HG03175 (cell line): ENCODE measurements at regions not wholly inside any gene's neighbourhood (a gene's known extent, or its start where the extent isn't known, plus 50 kb on each side); places are given as distances from the start of the nearest gene placed in this dataset.

Source experiments
- ATAC-seq: cut with Tn5 transposase; IDR thresholded peaks from one replicate; pipeline ENCODE4 v1.9.1; 2021; ENCODE audit warnings: mild to moderate bottlenecking, moderate library complexity; ENCODE audit not compliant: unreplicated experiment

DNA sequence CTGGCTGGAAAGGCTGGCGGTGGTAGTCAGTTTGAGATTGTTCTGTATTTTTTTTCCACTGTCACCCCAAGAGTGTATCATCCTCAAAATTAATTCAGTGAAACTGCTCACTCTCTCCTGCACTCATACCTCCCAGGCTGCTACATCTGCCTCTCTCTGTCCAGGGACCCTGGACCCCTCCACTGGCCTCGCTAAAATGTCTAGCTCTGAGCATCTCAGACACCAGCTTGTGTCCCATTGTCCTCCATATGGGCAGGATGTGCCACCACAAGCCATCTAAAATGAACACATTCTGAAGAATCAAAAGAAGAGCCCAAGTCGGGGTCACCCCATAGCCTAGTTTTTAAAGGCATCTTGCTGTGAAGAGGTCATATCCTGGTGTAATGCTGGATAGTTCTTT, 345.5 kb upstream of the TSHZ3 start:
- ATAC-seq: no peak

DNA sequence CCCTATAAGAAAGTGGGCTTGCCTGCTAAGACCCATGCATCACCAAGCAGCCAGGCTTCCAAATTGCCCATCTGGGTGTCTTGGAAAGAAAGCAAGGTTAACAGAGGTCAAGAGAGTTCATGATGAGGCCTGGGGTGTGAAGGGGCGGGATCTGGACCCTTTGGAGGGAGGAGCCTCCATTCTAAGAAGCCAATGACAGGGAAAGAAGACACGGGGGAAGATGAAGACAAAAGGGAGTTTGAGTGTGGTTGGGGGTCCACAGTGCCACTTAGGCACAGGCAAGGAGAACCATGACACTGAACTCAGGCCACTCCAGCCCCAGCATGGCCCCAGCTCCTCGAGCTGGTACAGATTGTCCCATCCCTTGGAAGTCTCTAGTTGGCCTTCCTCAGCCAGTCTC, 350.2 kb upstream of the TSHZ3 start:
- no peak for ATAC-seq

DNA sequence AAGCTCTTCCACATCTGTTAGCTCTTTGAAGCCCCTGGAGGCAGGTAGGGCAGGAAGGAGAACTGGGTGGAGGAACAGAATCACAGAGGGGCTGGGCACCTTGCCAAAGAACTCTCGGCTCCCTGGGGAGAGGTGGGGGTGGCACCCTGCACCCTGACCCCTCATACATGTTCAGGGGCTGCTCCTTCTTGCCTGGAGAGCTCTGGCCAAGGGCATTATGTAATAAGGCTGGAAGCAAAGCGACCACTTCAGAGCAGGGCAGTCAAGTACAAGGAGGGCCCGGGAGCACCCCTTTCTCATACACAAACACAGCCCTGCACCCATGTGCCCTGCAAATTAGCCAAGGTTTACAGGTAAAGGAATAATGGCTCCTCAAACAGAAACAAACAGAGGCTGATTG, 351.9 kb upstream of the TSHZ3 start:
- ATAC-seq: no peak

DNA sequence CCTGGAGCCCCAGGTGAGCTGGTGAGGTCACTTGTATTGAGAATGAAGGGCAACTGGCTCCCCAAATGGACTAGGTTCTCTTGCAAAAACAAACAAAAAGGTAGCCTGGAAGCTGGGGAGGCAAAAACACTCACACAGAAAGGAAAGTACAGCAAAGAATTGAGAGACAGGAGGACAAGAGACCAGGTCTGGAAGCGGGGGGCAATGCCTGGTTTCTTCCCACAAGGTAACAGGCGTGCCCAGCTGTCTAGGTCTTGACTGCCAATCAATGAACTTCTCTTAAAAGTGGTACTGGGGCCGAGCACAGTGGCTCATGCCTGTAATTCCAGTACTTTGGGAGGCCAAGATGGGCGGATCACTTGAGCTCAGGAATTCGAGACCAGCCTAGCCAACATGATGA, 356.4 kb upstream of the TSHZ3 start:
- ATAC-seq: no peak

DNA sequence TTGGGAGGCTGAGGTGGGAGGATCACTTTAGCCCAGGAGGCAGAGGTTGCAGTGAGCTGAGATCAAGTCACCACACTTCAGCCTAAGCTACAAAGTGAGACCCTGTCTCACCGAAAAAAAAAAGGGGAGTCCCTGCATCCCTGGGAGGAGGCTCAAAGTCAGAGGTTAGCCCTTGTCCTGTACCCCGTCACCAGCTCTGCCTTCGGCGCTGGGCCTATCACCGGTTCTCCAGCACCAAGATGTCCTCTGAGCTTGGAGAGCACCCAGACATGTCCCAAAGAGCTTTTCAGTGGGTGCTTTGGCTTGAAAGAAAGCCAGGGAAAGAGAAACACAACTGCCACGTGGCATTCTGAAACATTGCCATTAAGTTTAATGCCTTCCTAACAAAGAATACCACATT, 356.9 kb upstream of the TSHZ3 start:
- no peak for ATAC-seq

DNA sequence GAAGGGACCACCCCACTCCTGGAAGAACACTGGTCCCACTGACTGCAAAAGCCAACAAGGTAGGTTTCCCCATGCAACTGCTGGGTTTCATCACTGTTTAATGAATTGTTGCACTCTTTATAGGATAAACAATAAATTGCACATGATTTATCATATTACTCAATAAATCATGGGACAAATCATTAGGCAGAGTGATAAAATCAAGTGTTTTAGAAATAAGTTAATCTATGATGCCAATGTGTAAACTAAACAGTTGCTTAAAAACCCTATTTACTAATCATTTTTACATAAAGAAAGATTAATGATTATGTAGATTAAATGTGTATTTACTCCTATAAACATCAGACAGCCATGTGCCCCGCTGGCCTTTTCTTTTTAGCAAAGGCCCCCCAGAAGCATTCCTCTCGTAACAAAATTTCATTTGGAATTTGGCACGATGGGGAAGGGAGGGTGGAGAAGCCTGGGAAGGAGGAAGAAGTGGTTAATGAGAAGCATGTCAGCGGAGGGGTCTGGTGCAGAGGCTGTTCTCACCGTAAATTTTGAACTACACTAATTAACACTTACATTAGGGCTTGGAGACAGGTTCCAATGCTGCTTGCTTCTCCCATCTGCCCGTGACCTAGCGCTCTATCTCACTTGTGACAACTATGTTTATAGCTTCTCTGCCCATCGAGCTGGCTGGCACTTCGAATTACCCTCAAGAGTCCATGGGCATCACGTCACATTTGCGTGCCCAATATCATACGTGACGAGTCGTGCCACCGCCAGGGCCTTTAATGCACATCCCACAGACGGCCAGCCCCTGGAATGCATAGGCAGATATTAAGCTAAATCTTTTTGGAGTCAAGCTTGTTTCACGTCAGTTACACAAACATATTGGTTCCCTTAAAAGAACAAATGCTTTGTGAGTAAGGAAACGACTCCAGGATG, 357.7 kb upstream of the TSHZ3 start:
- ATAC-seq: no peak

DNA sequence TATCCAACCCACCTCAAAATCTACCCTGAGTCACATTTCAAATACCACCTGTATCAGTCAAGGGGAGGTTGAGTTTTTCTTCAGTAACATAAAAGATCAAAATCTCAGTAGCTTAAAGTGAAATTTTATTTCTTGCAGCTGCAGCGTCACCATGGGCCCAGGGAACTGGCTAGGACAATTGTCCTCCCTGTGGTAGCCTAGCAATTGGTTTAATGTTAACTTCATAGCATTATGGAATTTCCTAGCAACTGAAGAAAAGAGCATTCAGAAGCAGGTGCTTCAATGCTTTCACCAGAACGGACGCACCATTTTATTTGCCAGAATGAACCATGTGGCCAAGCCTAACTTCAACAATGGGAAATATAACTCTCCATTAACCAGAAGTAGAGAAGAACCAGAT, 359.3 kb upstream of the TSHZ3 start:
- ATAC-seq: no peak

DNA sequence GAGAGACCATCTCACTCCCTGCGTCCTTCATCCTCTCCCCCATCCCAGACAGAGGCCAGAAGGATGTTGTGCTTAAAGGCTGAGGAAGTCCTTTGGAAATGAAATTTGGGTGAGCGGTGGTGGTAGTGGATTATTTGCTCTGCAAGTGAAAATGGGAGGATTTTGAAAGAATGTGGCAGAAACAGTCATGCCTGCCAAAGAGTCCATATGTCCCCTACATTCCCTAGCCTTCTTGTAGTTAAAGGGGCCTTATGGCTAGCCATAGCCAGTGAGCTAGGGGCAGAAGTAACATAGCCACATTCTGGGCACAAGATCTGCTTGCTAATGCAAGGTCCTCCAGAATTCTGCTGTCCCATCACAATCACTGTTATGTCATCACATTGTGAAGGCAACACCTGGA, 360.2 kb upstream of the TSHZ3 start:
- no peak for ATAC-seq

DNA sequence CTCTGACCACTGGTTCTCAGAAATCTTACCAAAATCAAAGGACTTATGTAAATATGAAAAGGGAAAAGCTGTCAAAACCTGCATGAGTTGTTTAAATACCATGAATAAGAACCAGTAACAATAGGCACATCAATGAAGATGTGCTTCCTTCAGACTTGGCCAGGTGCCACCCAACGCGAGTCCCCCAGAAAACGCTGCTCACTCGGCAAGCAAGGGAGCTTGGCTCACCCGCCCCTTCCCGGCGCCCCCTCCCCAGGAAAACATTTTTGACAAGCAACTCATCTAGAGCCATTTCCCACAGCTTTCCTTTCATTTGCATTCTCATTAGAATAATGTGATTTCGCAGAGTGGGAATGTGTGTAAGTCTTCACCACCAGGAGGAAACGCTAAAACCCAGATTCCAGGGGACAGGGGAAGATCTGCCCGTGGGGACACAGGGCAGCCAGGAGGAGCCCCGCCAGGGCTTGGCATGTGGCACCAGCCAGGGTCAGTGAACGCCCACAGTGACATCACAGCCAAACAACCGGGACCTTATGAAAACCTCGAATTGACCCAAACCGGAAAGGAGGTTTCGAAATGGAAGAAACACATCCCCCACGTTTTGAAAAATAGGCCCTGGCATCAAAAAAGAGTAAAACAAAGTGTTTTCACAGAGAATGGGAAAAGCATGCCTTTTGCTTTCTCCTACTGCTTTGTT, 366.2 kb upstream of the TSHZ3 start:
- ATAC-seq: no peak

DNA sequence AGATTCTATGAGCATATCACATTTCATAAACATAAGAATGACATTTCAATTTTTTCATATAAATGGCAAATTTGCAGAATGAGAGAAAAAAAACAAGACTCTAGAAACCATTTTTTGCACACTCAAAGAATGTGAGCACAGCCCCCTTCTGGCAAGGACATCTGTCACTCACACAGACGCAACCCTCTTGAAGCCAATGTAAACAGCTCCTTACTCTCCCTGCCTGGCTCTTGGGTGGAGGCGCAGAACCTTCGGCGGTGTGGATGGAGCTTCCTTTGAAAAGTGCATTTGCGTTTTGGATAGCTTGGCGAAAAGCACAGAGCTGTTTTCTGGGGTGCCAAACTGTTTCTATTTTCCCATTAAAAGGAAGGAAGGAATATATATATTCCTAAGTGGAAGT, 367.6 kb upstream of the TSHZ3 start:
- ATAC-seq: no peak

DNA sequence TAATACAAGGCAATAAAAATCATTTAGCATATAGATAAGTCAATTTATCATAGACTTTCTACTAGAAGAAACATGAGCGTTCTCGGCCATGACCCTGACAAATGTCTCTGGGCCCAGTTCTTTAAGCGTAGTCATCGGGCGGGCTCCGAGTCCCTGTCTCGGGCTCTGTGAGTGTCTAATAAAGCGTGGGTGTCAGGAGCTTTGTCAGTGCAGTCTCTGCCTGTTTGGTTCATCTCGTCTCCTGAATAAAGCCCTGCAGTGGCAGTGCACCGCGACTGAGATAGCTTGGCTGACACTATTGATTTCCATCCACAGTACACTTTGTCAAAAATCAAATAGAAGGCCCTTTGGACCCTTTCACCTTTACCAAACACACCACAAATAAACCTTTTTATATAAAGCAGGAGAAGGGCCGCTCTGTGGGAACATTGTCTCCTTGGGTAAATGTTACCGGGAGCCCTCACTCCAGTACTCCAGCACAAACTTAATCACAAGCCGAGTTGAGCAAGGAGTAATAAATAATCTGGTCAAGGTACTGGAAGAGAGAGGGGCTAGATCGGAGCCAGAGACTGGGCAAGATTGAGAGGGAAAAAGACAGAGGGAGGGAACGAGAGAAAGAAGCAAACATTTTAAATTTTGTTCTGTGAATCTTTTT, 368.2 kb upstream of the TSHZ3 start:
- ATAC-seq: no peak

DNA sequence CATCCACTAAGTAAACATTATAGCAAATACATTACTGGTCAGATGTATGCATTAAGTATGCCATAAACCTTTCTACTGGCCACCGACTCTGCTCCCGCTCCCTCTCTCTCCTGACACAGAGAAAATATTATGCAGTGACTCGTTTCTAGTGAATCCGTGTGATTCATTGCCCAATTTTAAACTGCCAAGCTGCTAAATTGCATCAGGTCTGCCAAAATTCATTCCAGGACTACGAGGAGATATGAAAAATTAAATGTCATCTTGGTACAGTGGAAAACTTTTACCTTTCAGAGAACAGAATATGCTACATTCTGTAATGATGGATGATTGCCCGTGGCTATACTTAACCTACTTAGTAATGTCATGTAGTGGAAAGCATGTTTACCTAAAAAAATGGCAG, 368.8 kb upstream of the TSHZ3 start:
- no peak for ATAC-seq

DNA sequence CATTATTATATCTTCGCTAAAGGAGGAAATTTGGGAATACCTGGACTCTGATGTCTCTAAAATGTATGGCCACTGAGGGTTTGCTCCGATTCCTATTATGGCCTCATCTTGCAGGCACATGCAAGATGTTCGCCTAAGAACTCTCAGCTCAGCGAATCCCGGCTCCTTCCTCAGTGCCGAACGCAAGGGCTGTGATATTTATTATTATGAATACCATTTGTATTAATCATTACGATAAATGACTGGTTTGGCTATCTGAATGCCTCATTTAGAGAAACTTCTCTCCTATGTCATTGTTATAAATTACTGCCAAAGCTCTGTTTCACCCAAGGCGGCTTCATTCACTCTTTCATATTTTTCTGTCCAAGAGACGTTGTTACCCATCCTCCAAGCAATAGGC, 369.7 kb upstream of the TSHZ3 start:
- no peak for ATAC-seq

DNA sequence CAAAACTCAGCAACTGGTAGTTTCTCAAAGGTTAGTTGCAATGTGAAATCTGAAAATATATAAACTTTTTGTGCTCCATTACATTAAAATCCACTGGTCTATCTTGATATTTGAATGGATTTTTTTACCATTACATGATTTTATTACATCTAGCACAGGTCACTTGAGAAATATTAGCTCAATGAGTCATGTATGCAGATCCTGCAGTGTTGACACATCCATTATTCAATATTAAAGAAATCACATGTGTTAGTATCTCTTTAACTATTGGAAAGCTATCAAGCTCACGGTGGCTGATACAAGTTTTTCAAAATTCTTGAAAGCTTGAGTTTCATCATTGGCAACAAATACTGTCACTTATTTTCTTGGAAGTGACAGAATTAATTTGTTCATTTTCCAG, 373.9 kb upstream of the TSHZ3 start:
- ATAC-seq: no peak

DNA sequence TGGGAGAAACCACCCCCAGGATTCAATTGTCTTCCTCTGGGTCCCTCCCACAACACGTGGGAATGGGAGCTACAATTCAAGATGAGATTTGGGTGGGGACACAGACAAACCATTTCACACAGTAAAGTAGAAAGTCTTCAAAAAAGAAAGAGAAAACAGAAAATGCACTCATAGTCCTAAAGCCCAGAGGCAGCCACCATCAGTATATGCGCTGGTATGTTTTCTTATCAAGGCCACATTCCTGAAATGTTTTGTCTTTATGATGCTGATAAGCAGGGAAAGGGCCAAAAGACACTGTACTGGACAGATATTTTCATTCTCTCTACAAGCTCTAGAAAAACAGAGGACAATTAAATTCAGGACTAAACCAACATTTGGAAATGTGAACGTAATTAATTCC, 375.8 kb upstream of the TSHZ3 start:
- ATAC-seq: no peak

DNA sequence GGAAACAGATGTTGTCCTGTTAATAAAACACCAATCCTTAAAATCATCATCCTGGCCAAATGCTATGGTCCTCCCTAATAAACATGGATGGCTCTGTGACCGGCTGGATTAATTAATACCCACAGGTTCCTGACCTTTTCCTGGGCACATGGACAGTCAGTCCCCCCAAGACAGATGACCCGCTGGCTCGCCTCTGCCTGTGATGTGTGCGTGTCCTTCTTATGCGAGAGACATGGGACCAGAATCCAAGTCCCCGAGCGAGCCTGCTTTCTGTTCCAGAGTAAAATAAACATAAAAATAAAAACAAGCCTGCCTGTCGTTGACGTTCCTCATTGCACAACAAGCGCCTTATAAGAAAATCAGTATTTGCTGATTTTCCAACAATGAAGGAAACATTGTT, 378.3 kb upstream of the TSHZ3 start:
- ATAC-seq: no peak

DNA sequence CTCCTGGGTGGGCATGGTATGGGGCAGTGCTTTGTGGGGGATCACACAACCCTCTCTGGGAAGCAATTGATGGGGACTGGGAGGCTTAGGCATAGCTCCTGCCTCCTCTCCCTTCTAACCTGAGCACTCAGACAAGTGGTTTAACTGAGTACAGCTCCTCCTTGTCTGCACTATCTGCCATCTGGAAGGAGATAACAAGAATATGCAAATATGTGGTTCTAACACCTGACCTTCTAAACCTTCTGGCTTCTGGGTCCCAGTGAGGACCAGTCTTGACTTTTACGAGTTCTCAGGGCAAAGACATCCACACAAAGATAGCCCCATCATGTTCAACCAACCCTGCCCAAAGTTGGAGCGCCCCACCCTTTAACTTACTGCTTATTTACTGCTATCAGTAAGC, 381.0 kb upstream of the TSHZ3 start:
- ATAC-seq: no peak

DNA sequence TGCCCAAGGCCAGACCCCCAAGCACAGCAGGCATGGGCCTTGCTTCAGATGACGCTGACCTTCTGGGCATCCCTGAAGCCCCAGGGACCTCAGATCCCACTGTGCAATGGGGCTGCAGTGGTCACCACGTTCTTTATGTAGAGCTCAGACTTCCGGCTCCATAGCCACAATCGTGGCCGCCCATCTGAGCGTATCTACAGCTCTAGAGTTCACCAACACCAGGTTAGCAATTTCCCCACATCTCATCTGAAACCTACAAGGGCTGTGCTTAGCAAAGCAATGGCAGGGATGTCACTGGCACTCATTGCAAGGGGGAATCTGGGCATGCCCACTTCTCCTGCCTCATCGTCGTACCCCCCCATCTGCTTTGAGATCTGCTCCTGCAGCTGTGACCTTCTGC, 384.4 kb upstream of the TSHZ3 start:
- ATAC-seq: no peak

DNA sequence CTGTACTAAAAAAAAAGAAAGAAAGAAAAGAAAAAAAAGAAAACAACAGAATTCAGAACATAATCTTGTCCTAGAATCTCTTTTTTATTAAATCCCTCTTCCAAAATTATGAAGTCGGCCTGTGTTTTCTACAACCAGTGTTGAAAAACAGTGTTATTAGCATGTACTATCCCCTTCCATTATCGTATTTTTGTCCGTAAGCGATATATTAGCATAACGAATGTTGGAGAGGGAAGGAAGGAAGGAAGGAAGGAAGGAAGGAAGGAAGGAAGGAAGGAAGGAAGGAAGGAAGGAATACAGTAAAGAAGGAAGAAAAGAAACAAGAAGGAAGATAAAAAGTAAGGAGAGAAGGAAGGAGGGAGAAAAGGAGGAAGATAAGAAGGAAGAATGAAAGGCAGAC, 393.0 kb upstream of the TSHZ3 start:
- ATAC-seq: no peak

DNA sequence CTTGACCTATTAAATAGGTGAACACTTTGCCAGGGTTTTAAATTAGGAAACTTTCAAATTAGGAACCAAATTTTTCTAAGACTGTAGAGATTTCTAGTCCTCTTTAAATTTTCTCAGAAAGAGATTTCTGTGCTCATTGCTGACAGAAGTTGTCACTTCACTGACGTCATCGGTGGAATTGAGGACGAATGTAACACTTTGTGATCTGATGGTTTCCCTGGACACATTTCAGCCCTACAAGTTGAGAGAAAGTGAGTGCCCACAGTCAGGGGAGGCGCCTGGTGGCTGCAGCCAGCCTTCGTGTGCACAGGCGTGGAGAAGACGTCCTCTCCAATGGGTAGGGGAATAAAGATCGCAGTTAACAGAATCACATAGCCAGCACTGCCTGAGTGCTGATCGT, 396.5 kb upstream of the TSHZ3 start:
- no peak for ATAC-seq

DNA sequence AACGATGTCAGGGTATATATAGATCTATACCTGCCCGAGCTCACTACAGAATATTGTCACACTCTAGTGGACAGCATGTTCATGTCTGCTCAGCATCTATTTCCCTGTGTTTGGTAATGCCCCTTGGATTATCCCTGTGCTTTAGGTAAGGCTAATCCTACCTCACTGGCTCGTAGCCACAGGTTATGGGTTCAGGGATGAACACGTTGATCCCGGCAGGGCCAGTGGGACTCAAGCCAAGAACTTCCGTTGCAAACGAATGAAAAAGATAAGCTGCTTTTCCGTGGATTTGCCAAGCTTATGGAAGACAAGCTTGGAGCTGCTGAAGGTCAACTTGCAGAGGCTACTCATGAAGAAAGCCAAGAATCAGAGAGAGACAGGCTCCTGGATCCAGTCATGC, 400.0 kb upstream of the TSHZ3 start:
- ATAC-seq: no peak

DNA sequence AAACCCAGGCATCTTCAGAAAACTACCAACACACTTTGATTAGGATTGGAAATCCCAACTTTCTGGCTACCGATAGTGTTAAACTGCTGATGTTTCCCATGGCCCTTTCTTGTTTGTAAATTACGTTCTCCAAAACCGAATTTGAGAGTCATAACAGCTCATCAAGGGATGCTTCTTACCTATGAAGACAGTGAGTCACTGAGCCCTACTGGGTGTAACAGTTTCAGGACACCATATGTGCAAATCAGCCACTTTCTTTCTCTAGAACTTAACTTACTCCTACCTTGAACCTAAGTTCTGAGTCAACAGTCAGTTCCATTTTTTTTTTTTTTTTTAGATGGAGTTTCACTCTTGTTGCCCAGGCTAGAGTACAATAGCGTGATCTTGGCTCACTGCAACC, 410.1 kb upstream of the TSHZ3 start:
- no peak for ATAC-seq
